HuH-7.5 (cell line): ENCODE measurements at regions not wholly inside any gene's neighbourhood (a gene's known extent, or its start where the extent isn't known, plus 50 kb on each side); places are given as distances from the start of the nearest gene placed in this dataset.
A peak's percentile ranks its signal among the peaks of the same experiment; 100 is the strongest.

Experiments
- DNase-seq: peaks from one replicate; pipeline ENCODE4 v3.0.0; 2011; ENCODE audit warnings: low spot score

- DNase-seq = no peak
Measured at GRCh38 chr2:137729305-137729704, 235.0 kb upstream of the HNMT start.

GRCh38 chr2:137737559-137737958, 226.7 kb upstream of the HNMT start:
- DNase-seq = no peak

DNA sequence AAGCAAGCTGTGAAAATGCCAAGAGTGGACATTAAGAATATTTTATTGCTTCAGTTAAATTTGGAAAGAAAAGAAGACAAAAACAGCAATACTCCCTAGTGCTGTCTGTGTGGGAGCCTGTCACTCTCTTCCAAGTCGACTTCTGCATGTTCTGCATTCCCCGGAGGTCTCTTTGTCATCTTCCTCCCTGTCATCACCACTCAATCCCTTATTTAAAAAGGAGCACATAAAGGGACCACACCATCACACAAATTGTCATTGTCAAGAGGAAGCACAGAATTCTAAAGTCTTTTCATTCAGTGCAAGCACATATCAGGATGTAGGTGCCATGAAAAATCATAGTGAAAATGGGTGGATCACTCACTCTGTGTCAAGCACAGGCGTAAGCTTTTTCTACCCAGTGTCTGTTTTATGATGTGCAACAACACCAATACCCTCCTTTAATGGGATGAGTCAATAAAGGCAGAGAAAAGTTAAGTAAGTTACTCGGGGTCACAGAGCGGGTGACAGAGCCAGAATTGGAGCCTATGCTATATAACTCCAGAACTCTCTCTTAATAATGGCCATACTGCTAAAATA, 222.4 kb upstream of the HNMT start:
- DNase-seq = no peak

DNA sequence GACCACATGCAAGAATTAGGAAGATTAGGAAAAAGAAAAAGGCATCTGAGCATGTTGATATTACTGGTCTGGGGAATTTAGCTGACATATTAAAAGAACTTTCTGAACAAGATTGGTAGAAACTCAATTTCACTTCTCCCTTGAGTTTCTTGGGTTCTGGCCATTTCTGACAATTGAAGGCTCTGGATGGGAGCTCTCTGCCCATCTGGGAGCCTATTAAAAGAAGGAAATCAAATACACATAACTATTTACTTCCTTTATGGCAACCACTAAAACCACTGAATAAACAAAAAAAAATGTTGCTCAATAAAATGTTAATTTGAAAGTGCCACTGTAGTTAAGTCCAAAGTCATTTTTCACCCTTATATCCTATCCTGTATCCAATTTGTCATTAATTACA, 216.8 kb upstream of the HNMT start:
- no peak for DNase-seq

DNA sequence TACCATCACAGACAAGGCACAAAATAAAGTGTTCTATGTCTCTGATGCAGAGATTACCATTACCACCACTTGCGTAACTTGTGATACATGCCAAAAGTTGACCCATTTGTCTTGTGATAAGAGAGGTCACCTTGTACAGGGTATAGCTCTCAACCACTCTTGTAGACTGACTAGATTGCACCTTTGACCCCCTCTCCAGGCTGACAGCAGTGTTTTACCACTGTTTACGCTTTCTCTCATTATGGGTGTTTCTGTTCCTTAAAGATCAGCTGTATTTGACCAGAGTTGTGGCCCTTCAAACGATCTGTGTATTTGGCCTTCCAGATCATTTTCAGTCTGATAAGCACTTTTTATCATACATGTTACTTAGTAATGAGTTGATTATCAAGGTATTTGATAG, 215.7 kb upstream of the HNMT start:
- peak; percentile 4 for DNase-seq

GRCh38 chr2:137764646-137765045, 199.6 kb upstream of the HNMT start:
- no peak for DNase-seq

- no peak for DNase-seq
Measured at GRCh38 chr2:137769406-137769805, 194.9 kb upstream of the HNMT start.

GRCh38 chr2:137770166-137770565, 194.1 kb upstream of the HNMT start:
- DNase-seq = no peak

DNA sequence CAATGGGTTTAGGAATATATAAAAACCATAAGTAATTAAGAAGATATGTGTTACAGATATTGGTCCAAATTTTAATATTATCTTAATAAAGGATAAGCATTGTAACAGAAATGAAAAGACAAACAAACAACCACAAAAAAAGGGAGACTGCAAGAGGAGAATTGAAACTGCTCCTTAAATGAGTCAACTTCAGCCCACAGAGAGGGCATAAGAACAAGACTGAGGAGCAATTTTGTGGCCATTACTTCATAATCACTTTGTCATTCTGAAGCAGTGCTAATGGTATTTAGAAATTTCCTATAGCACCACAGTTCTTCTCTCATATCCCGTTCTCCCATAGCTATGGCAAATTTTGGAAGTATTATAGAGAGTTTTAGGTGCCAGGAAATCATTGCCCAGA, 193.2 kb upstream of the HNMT start:
- DNase-seq = no peak

GRCh38 chr2:137772451-137772850, 191.8 kb upstream of the HNMT start:
- no peak for DNase-seq

DNA sequence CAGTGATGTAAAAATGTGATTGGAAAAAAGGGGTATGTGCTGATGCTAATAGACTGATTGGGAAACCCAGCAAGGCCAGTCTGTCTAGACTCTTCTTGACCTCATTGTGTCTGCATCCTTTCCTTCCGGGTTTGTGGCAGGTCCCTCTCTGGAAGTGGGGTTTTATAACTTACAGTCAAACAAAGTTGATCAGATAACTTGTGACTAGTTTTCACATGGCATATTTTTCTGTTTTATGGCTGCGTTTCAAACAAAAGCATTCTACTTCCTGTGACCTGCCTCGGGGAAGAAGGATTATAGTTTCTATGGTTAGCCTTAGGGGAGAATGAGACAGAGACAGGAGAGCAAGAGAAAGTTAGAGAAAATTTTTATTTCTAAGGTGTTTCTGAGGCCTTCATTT, 188.7 kb upstream of the HNMT start:
- DNase-seq = no peak

DNA sequence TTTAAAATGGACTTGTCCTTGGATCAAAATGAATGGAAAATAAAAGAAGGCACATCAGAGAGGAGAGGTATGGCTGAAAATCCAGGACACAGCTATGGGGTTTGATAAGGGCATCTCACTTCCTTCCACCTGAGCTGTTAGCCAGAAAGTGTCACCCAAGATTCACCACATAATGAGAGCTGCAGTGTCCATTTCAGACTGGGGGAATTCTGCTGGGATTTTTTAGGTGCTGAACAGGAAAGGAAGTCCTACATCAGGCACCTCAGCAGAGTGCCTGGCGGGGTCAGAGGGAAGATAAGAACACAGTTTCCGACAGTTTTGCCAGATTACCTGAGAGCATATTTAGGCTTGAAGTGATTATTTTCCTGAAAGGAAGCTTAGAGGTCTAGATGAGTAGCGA, 187.6 kb upstream of the HNMT start:
- DNase-seq = no peak

GRCh38 chr2:137797641-137798040, 166.6 kb upstream of the HNMT start:
- no peak for DNase-seq

GRCh38 chr2:137799600-137799999, 164.7 kb upstream of the HNMT start:
- DNase-seq = no peak

GRCh38 chr2:137800386-137800785, 163.9 kb upstream of the HNMT start:
- DNase-seq = no peak

DNA sequence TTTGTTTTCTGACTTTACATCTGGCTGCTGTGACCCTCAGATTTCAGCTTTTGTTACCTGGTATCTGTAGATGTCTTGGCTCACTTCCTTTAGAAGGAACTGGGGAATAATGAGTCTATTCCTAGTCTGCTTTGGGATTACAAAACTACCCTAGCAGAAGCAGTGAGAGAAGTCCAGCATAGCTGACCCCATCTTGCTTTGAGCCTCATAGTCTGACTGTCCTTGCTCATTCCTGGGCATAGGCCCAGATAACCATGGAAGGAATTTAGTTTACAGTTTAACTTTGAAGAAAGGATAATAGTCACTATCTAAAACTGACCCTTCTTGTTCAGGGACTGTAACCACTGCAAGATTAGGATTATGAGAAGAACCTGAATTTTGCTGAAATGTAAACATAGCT, 163.0 kb upstream of the HNMT start:
- DNase-seq = no peak

- no peak for DNase-seq
Measured at GRCh38 chr2:137802038-137802437, 162.2 kb upstream of the HNMT start.

DNA sequence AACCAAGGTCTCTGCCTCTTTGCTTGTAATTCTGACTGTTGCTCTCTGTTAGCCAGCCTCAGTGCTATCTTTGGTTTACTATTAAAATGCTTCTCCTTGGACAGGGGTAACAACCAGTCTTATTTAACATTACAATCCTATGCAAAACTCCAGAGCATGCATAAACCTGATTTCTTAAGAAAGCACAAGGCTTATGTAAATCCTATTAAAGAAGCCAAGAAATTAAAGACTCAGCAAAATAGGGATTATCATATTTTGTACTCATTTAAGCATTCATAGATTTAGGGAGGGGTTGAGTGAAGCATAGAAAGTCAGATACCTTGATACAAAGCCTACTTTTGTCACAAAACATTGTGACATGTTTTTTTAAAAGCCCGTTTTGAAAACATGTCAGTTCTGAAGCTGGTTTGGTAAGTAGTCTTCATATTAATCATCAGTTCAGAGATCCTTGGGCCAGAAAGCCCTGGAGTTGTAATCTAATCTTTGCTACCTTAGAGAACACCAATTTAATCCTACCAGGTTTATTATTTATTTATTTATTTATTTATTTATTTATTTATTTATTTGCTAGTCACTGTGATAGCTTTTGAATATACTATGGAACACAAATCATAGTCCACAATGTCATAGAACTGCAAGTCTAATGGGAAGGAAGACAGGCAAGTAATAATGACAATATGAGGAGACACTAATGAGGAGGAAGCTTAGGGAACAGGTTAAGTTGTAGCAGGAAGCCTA, 158.0 kb upstream of the HNMT start:
- DNase-seq = no peak

GRCh38 chr2:137809252-137809651, 155.0 kb upstream of the HNMT start:
- DNase-seq = no peak

- DNase-seq = no peak
Measured at GRCh38 chr2:137809837-137810236, 154.4 kb upstream of the HNMT start.

DNA sequence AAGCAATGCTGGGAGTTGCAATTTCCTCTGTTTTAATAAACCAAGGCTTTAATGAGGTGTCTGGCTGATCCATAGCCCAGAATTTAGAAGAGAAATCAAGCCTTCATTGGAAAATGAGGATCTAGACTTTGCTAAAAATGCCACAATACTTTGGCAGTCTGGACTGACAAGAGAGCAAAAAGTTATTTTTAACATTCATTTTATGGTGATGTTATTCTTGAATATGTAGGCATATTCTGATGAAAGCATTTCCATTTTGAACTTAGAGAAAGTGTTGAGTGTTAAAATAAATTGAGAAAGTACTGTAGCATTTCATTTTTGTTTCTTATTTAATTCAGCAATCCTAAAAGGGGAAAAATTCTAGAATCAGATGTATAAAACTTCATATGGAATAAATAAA, 151.8 kb upstream of the HNMT start:
- no peak for DNase-seq

- DNase-seq = no peak
Measured at GRCh38 chr2:137813176-137813575, 151.1 kb upstream of the HNMT start.

DNA sequence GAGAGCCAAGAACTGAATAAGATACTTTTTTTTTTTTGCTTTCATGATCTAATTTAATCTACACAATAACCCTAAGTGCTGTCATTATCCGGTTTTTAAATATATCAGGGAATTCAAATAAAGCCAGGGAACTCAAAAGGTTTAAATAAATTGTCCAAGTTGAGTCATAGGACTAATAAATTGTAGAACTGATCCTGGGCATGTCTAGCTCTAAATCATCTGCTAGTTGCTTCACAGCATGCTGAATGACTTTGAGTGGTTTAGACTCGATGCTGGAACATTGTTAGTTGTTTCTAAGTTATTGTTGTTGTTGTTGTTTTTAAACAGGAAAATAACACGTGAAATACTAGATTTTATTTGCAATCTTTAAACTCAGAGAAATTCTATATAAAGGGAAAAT, 147.2 kb upstream of the HNMT start:
- no peak for DNase-seq

DNA sequence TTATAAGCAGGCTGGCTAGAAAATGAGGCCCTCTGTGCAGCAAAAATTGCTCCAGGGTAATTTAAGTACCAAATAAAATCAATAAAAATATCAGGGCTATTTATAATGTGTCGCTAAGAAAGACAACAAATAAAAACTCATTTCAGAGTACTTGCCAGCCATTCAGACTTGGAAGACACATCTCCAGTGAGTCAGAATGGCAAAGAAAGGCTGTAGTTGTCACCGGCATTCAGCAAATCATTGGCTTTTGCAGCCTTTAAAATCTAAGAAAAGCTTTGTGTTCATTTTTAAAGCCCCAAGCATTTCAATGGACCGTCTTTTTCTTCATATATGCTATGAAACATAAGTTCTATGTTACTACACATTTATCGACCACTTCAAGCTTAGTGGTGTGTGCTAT, 141.1 kb upstream of the HNMT start:
- no peak for DNase-seq
